Gastroesophageal sphincter (tissue), 4 donors: ENCODE measurements at regions not wholly inside any gene's neighbourhood (a gene's known extent, or its start where the extent isn't known, plus 50 kb on each side); places are given as distances from the start of the nearest gene placed in this dataset.

Source experiments
- ATAC-seq: fragments of 150-250 bp; one replicate; pipeline ENCODE4 v1.9.1; 2016; ENCODE audit warnings: mild to moderate bottlenecking, moderate library complexity
- H3K27ac ChIP-seq, 4 donors: fragments of 200-600 bp; sonication (generic) in 3 of 4; 1 replicate in 3 of 4; 2 replicates in 1 of 4; pipeline ENCODE4 v1.5.1; 2016 to 2019
- H3K27me3 ChIP-seq: fragments of 200-600 bp; sonication (generic); one replicate; pipeline ENCODE4 v1.5.1; 2019
- H3K36me3 ChIP-seq, 2 donors: fragments of 200-600 bp; sonication (generic); one replicate each; pipeline ENCODE4 v1.5.1; 2019; ENCODE audit warnings: control low read depth in 1 of 2
- H3K4me1 ChIP-seq, 3 donors: fragments of 200-600 bp; sonication (generic); 1 replicate in 2 of 3; 2 replicates in 1 of 3; pipeline ENCODE4 v1.5.1; 2016 to 2019; ENCODE audit warnings: control low read depth in 2 of 3
- H3K4me3 ChIP-seq, 2 donors: fragments of 200-600 bp; sonication (generic); one replicate each; pipeline ENCODE4 v1.5.1; 2019; ENCODE audit warnings: mild to moderate bottlenecking in 1 of 2, moderate library complexity in 1 of 2
- H3K9me3 ChIP-seq, 3 donors: fragments of 200-600 bp; sonication (generic); one replicate each; pipeline ENCODE4 v1.5.1; 2017 to 2019; ENCODE audit warnings: control low read depth in 2 of 3
- CTCF ChIP-seq, 4 experiments: fragments of 200-600 bp in 2 of 4; fragments of 450-650 bp in 2 of 4; sonication (generic) in 1 of 4; IDR thresholded peaks; one replicate each; pipeline ENCODE4 v1.5.1; 2017 to 2019; ENCODE audit warnings: antibody characterized with exemption in 4 of 4, mild to moderate bottlenecking in 2 of 4, moderate library complexity in 2 of 4
- EP300 ChIP-seq: sonication (generic); formaldehyde crosslinking; IDR thresholded peaks from one replicate; pipeline ENCODE4 v1.6.1; 2017; ENCODE audit warnings: antibody characterized with exemption, mild to moderate bottlenecking
- POLR2A ChIP-seq, 2 donors: fragments of 450-650 bp; IDR thresholded peaks; one replicate each; pipeline ENCODE4 v1.6.1; 2017; ENCODE audit warnings: antibody characterized with exemption in 2 of 2, mild to moderate bottlenecking in 2 of 2, moderate library complexity in 1 of 2
- POLR2AphosphoS5 ChIP-seq: sonication (generic); formaldehyde crosslinking; IDR thresholded peaks from one replicate; pipeline ENCODE4 v1.6.1; 2017; ENCODE audit warnings: antibody characterized with exemption
- WGBS, 2 donors: methylation state at CpG; one replicate each; pipeline ENCODE4 v1.1.5; 2018; ENCODE audit warnings: low coverage in 1 of 2; 5-methylcytosine and 5-hydroxymethylcytosine counted together

- Histone ChIP-seq H3K27ac (no peak overlapping the region), H3K4me3 (no peak overlapping the region), H3K27me3 (no peaks in the 10 kb centered on the region), H3K9me3 (no peaks in the 10 kb centered on the region), H3K4me1 (no peaks in the 10 kb centered on the region), H3K36me3 (no peaks in the 10 kb centered on the region)
- ATAC-seq, result no peak
- TF ChIP-seq CTCF (IDR thresholded peaks at IDR 0.05) (no peak), POLR2AphosphoS5 (no peak), POLR2A (IDR thresholded peaks at IDR 0.05) (no peak), EP300 (no peak)
- WGBS, 2 donors, result 60 to 84% methylated on average over 2 of the region's 2 CpGs
Observed at GRCh38 chr18:41320100-41320499, 634.9 kb upstream of the PIK3C3 start.

- Histone ChIP-seq H3K4me3 (no peak overlapping the region), H3K36me3 (no peaks in the 10 kb centered on the region), H3K27ac (no peak overlapping the region), H3K9me3 (no peaks in the 10 kb centered on the region), H3K27me3 (no peaks in the 10 kb centered on the region), H3K4me1 (no peaks in the 10 kb centered on the region)
- TF ChIP-seq EP300 (no peak), POLR2A (IDR thresholded peaks at IDR 0.05) (no peak), POLR2AphosphoS5 (no peak), CTCF (IDR thresholded peaks at IDR 0.05) (no peak)
- whole genome bisulfite sequencing, 2 donors, result 72 to 75% methylated on average over 2 to 3 of the region's 3 CpGs
- no peak for ATAC-seq
Observed at GRCh38 chr18:41315134-41315533, 639.9 kb upstream of the PIK3C3 start.

GRCh38 chr18:41311571-41312547 lies 643.2 kb upstream of the PIK3C3 start:
- ATAC-seq, result peak; percentile 16
- no peaks in the 10 kb centered on the region for H3K4me1 ChIP-seq
- no peak overlapping the region for H3K4me3 ChIP-seq
- H3K27ac ChIP-seq, result no peak overlapping the region
- WGBS, 2 donors, result 41 to 54% methylated on average over 3 of the region's 3 CpGs
- no peaks in the 10 kb centered on the region for H3K36me3 ChIP-seq
- no peaks in the 10 kb centered on the region for H3K9me3 ChIP-seq
- no peaks in the 10 kb centered on the region for H3K27me3 ChIP-seq
- TF ChIP-seq CTCF (IDR thresholded peaks at IDR 0.05) (no peak), EP300 (no peak), POLR2A (IDR thresholded peaks at IDR 0.05) (no peak), POLR2AphosphoS5 (no peak)

GRCh38 chr18:41297740-41298139 lies 657.3 kb upstream of the PIK3C3 start:
- no peaks in the 10 kb centered on the region for H3K27me3 ChIP-seq
- 63 to 76% methylated on average over 1 to 4 of the region's 5 CpGs for WGBS, 2 donors
- TF ChIP-seq CTCF (IDR thresholded peaks at IDR 0.05) (no peak), POLR2AphosphoS5 (no peak), POLR2A (IDR thresholded peaks at IDR 0.05) (no peak), EP300 (no peak)
- no peak for ATAC-seq
- H3K36me3 ChIP-seq, result no peaks in the 10 kb centered on the region
- H3K27ac ChIP-seq, result no peak overlapping the region
- H3K9me3 ChIP-seq, result peaks cover 0 to 9% (median 0%) of the 10 kb centered on the region in 3 donors
- no peaks in the 10 kb centered on the region for H3K4me1 ChIP-seq
- H3K4me3 ChIP-seq, result no peak overlapping the region

GRCh38 chr18:41269294-41269693 lies 685.7 kb upstream of the PIK3C3 start:
- H3K27me3 ChIP-seq, result no peaks in the 10 kb centered on the region
- H3K36me3 ChIP-seq, result no peaks in the 10 kb centered on the region
- H3K4me3 ChIP-seq, result no peak overlapping the region
- H3K9me3 ChIP-seq, result no peaks in the 10 kb centered on the region
- no peak overlapping the region for H3K27ac ChIP-seq
- no peak for TF ChIP-seq CTCF (IDR thresholded peaks at IDR 0.05)
- TF ChIP-seq POLR2A (IDR thresholded peaks at IDR 0.05), result no peak
- TF ChIP-seq EP300, result no peak
- no peak for TF ChIP-seq POLR2AphosphoS5
- WGBS, 2 donors, result 90 to 92% methylated on average over 6 of the region's 6 CpGs
- ATAC-seq, result no peak
- H3K4me1 ChIP-seq, result peaks cover 0 to 5% (median 0%) of the 10 kb centered on the region in 3 donors
